Muscle layer of duodenum (tissue), 2 donors: ENCODE measurements at regions not wholly inside any gene's neighbourhood (a gene's known extent, or its start where the extent isn't known, plus 50 kb on each side); places are given as distances from the start of the nearest gene placed in this dataset.

Experiments used
- H3K27ac ChIP-seq: one replicate; pipeline ENCODE4 v1.7.0; 2013; ENCODE audit warnings: mild to moderate bottlenecking, low read length
- H3K27me3 ChIP-seq: one replicate; pipeline ENCODE4 v1.7.0; 2013; ENCODE audit warnings: low read depth, mild to moderate bottlenecking, control low read depth, low read length
- H3K36me3 ChIP-seq, 2 donors: one replicate each; pipeline ENCODE4 v1.7.0; 2013; ENCODE audit warnings: low read length in 2 of 2, control low read depth in 1 of 2, mild to moderate bottlenecking in 1 of 2; ENCODE audit not compliant: insufficient read depth in 2 of 2, control insufficient read depth in 1 of 2
- H3K4me1 ChIP-seq, 2 donors: one replicate each; pipeline ENCODE4 v1.7.0; 2013; ENCODE audit warnings: low read length in 2 of 2, mild to moderate bottlenecking in 2 of 2, control low read depth in 1 of 2, moderate library complexity in 1 of 2; ENCODE audit not compliant: insufficient read depth in 2 of 2, control insufficient read depth in 1 of 2
- H3K4me3 ChIP-seq, 2 donors: one replicate each; pipeline ENCODE4 v1.7.0; 2013; ENCODE audit warnings: low read length in 2 of 2, low read depth in 1 of 2, mild to moderate bottlenecking in 1 of 2
- H3K9me3 ChIP-seq, 2 donors: one replicate each; pipeline ENCODE4 v1.7.0; 2013; ENCODE audit warnings: low read length in 2 of 2, control low read depth in 1 of 2, mild to moderate bottlenecking in 1 of 2; ENCODE audit not compliant: control insufficient read depth in 1 of 2
- donor health status: healthy.

- peaks cover 0 to 3% of the 10 kb centered on the region in 2 donors for H3K9me3 ChIP-seq
- no peaks in the 10 kb centered on the region for H3K27me3 ChIP-seq
- no peaks in the 10 kb centered on the region for H3K36me3 ChIP-seq
- H3K4me1 ChIP-seq: no peaks in the 10 kb centered on the region
- H3K4me3 ChIP-seq: no peak overlapping the region
- no peak overlapping the region for H3K27ac ChIP-seq
These were observed 143.1 kb downstream of the IFI44 start for GRCh38 chr1:78792756-78793155.

DNA sequence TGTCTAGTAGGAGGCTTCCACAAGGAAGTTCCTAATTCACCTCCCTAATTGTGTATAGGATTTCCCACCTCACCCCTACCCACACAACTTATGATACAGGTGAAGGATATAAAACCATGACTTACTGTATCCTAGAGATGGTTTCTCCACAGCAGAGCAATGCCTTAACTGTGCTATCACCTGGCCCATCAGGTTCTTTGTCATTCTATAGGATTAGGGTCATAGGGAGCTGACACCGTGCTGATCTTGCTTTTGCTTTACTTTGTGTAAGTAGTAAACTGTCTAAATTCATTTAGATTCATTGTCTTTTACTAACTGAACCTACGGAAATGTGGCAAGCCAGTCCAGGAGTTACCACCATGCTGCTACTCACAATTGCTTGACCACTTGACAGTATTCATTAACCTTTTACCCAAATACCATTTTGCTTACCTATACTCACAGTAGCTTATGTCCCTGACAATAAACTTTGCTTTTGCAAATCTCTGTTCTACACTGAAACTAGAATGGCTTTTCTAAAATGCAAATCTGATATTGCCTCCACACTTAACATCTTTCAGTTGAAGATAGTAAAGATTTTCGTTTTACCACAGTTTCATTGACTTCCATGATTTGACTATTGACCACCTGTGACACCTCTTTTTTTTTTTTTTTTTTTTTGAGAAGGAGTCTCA lies 147.6 kb downstream of the IFI44 start:
- no peaks in the 10 kb centered on the region for H3K27me3 ChIP-seq
- H3K4me1 ChIP-seq: no peaks in the 10 kb centered on the region
- no peak overlapping the region for H3K4me3 ChIP-seq
- H3K9me3 ChIP-seq: no peaks in the 10 kb centered on the region
- no peaks in the 10 kb centered on the region for H3K36me3 ChIP-seq
- H3K27ac ChIP-seq: no peak overlapping the region

DNA sequence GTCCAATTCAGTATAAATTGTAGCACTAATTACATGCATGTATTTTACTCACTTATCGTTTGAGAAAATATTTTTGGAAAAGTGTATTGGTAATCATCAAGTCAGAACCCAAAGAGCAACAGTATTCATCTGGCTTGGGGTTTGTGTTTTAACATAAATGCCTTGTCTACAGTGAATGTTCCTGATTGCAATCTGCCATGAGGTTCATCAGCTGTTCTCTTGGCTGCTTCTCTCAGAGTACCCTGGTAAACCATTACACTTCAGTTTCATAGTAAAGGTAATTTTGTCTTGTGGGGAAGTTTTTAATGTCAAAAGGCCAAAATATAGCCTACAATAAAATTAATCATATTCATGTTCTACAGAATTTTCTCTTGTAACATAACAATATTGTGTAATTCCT lies 150.3 kb downstream of the IFI44 start:
- no peak overlapping the region for H3K27ac ChIP-seq
- no peaks in the 10 kb centered on the region for H3K36me3 ChIP-seq
- no peaks in the 10 kb centered on the region for H3K4me1 ChIP-seq
- no peak overlapping the region for H3K4me3 ChIP-seq
- no peaks in the 10 kb centered on the region for H3K9me3 ChIP-seq
- H3K27me3 ChIP-seq: no peaks in the 10 kb centered on the region

DNA sequence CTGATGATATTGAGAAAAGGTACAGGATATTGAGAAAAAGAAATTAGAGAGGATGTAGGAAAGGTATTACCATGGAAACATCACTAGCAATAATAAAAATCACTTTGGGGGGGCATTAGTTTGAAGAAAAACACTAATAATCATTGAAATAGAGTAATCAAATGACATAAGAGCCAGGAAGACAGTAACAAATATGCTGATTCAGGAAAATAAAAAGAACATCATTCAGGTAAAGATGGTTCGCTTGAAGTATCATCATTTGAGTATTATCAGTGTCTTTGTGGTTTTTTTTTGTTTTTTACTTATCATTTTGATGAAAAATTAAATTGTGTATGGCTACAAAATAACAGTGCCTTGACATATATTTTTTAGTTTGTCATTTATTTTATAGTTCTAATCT lies 164.5 kb downstream of the IFI44 start:
- Histone ChIP-seq H3K27me3 (no peaks in the 10 kb centered on the region), H3K4me1 (no peaks in the 10 kb centered on the region), H3K4me3 (no peak overlapping the region)

DNA sequence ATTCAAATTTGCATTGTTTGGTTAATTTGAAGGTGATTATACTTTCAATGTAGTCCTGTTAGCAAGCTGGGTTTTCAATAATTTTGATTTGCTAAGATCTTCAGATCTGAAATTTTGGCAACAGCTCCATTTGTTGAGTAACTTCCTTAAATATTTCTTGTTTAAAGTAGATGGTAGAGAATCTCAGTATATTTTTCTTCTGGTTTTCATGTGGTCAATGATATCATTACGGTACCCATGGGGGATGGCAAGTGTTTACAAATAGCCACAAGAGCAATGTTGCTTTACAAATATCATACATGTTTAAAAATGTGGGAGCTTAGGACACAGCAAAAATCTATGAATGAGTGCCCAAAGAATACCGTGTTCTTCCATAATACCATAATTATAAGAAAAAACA lies 175.9 kb downstream of the IFI44 start:
- no peaks in the 10 kb centered on the region for H3K27me3 ChIP-seq
- H3K4me3 ChIP-seq: no peak overlapping the region
- no peaks in the 10 kb centered on the region for H3K4me1 ChIP-seq
- no peaks in the 10 kb centered on the region for H3K9me3 ChIP-seq
- no peaks in the 10 kb centered on the region for H3K36me3 ChIP-seq
- no peak overlapping the region for H3K27ac ChIP-seq

More for the DNA sequence above, 164.5 kb downstream of the IFI44 start:
- Histone ChIP-seq H3K9me3 (no peaks in the 10 kb centered on the region), H3K27ac (no peak overlapping the region), H3K36me3 (no peaks in the 10 kb centered on the region)

DNA sequence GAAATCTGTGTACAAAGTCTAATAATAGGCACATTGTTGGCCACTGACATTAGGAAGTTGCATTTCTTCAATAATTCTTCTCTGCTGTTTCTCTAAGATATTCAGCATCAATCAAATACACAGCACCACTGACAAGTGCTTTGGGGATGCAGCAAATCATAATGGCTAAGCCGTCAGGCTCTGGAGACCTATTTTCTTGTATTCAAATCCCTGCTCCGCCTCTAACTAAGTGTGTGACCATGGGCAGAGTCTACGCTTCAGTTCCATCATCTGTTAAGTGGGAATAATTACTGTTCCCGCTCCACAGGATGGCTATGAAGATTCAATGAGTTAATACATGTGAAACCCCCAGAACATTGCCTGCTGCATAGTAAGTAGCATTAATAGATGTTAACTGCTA lies 176.9 kb downstream of the ADGRL4 start:
- Histone ChIP-seq H3K4me3 (no peak overlapping the region), H3K27me3 (no peaks in the 10 kb centered on the region), H3K27ac (no peak overlapping the region), H3K4me1 (no peaks in the 10 kb centered on the region), H3K36me3 (no peaks in the 10 kb centered on the region), H3K9me3 (no peaks in the 10 kb centered on the region)

GRCh38 chr1:78830321-78830720 lies 176.2 kb downstream of the ADGRL4 start:
- Histone ChIP-seq H3K4me1 (no peaks in the 10 kb centered on the region), H3K9me3 (no peaks in the 10 kb centered on the region), H3K36me3 (no peaks in the 10 kb centered on the region), H3K4me3 (no peak overlapping the region), H3K27me3 (no peaks in the 10 kb centered on the region), H3K27ac (no peak overlapping the region)

DNA sequence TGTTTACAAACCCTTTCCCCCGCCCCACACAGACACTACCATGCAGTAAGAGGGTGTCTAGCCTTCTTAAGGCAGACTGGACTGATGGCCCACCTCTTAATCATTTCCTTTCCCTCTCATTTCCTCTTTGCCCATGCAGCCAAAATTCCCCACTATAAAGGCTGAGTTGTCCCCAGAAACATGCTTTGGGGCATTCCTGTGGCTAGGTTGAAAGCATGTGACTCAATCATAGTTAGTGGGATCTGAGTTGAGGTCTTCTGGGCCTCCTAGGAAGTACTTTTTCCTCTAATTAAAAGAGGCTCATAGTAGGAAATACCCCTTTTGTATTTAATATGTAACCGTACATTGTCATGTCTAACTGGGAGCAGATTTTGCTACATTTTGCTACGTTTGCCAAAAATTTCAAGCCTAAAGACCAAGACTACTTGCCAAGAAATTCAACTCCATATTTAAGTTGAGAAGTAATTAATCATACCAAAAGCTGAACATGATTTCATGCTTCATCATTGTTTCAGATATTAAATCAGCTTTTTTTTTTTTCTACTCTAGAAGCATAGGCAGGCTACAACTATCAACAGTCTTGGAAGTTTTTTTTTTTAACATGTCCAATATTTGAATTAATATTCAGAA lies 174.7 kb downstream of the ADGRL4 start:
- Histone ChIP-seq H3K9me3 (no peaks in the 10 kb centered on the region), H3K27ac (no peak overlapping the region), H3K4me1 (no peaks in the 10 kb centered on the region), H3K36me3 (no peaks in the 10 kb centered on the region), H3K27me3 (no peaks in the 10 kb centered on the region), H3K4me3 (no peak overlapping the region)

DNA sequence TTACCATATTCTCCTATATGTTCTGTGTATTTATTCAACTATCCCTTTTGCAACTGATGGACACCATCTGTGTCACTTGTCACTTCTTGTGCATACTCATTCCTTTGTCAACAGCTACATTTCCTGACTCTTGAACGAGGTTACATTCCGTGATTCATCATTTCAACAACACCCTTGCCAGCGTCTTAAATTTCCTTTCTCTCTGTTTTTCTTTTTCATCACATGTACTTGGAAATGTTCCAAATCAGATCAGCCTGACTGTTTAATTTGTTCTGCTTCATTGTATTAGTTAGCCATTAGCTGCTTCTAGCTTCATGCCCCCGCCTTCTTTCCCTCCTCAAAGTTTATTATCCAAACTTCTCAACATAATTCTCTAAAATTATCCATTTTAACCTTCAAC lies 173.0 kb downstream of the ADGRL4 start:
- H3K27me3 ChIP-seq: no peaks in the 10 kb centered on the region
- H3K27ac ChIP-seq: no peak overlapping the region
- H3K4me3 ChIP-seq: no peak overlapping the region
- no peaks in the 10 kb centered on the region for H3K9me3 ChIP-seq
- no peaks in the 10 kb centered on the region for H3K36me3 ChIP-seq
- no peaks in the 10 kb centered on the region for H3K4me1 ChIP-seq

- no peak overlapping the region for H3K27ac ChIP-seq
- H3K4me3 ChIP-seq: no peak overlapping the region
- no peaks in the 10 kb centered on the region for H3K4me1 ChIP-seq
- no peaks in the 10 kb centered on the region for H3K27me3 ChIP-seq
- no peaks in the 10 kb centered on the region for H3K36me3 ChIP-seq
- no peaks in the 10 kb centered on the region for H3K9me3 ChIP-seq
These were observed 172.3 kb downstream of the ADGRL4 start for GRCh38 chr1:78834201-78834741.

- no peaks in the 10 kb centered on the region for H3K36me3 ChIP-seq
- H3K4me3 ChIP-seq: peak overlapping the region in 1 of 2 donors; percentile 21
- H3K27ac ChIP-seq: no peak overlapping the region
- no peaks in the 10 kb centered on the region for H3K9me3 ChIP-seq
- H3K4me1 ChIP-seq: peaks cover 0 to 18% of the 10 kb centered on the region in 2 donors
- H3K27me3 ChIP-seq: no peaks in the 10 kb centered on the region
These were observed 169.8 kb downstream of the ADGRL4 start for GRCh38 chr1:78836726-78837125.
